K562 (cell line): ENCODE measurements at regions not wholly inside any gene's neighbourhood (a gene's known extent, or its start where the extent isn't known, plus 50 kb on each side); places are given as distances from the start of the nearest gene placed in this dataset.

ENCODE experiments used
- ATAC-seq: fragments of 200-7000 bp; cut with Tn5 transposase; 3 replicates; pipeline ENCODE4 v1.9.1; 2020; ENCODE audit warnings: moderate library complexity
- BruUV-seq: library from RNA; stranded (reverse); fragments of 400-500 nt; replicated peaks from 2 replicates; lab custom pipeline; 2021; lab: Mats Ljungman, UMichigan
- CTCF ChIA-PET: fragments of 300-600 bp; formaldehyde crosslinking; extraction: SDS; loops from one replicate; lab custom pipeline; 2021; ENCODE audit warnings: low intra/inter-chr PET ratio; lab: Yijun Ruan, JAX
- POLR2A ChIA-PET: fragments of 300-600, 350-650 bp; sonication (Branson Sonifier 250); formaldehyde crosslinking; extraction: SDS; loops from one replicate; lab custom pipeline; 2021; ENCODE audit warnings: antibody characterized with exemption, inconsistent platforms; lab: Yijun Ruan, JAX
- DNase-seq, 4 experiments: peaks; one replicate each; pipeline versions ENCODE4 v3.0.0 to v3.0.0-alpha.2; 2011 to 2018; ENCODE audit warnings: low spot score in 3 of 4, mixed read lengths in 3 of 4; ENCODE audit errors: extremely low read depth in 1 of 4
- FAIRE-seq: peaks from 2 replicates; lab custom pipeline; 2011; peaks lifted over from hg19 to GRCh38; lab: Jason Lieb, UNC
- H2AFZ ChIP-seq: 2 replicates; pipeline ENCODE4 v1.6.0; 2011; ENCODE audit warnings: low read depth, low read length, control low read depth, inconsistent platforms
- H3K27ac ChIP-seq: fragments of 200-600 bp; 3 replicates; pipeline ENCODE4 v1.8.0; 2011; ENCODE audit warnings: low read depth, mild to moderate bottlenecking, control low read depth, inconsistent platforms, low read length, moderate library complexity, mixed read lengths; ENCODE audit errors: extremely low read depth
- H3K27me3 ChIP-seq, 2 experiments: fragments of 300-600 bp in 1 of 2; 2 replicates in 1 of 2; 3 replicates in 1 of 2; pipeline versions ENCODE4 v1.6.0 to v1.8.0; 2011; ENCODE audit warnings: inconsistent platforms in 2 of 2, low read length in 2 of 2, mild to moderate bottlenecking in 1 of 2, mixed read lengths in 1 of 2, moderate library complexity in 1 of 2; ENCODE audit not compliant: control insufficient read depth in 2 of 2, insufficient read depth in 2 of 2
- H3K36me3 ChIP-seq: fragments of 300-600 bp; 3 replicates; pipeline ENCODE4 v1.8.0; 2011; ENCODE audit warnings: mild to moderate bottlenecking, low read length, inconsistent platforms; ENCODE audit not compliant: control insufficient read depth, insufficient read depth
- H3K4me1 ChIP-seq, 2 experiments: fragments of 200-600 bp in 1 of 2; replicated peaks in 1 of 2; 2 replicates in 1 of 2; 3 replicates in 1 of 2; pipeline versions ENCODE4 v1.5.1 to v1.8.0; 2011; ENCODE audit warnings: inconsistent platforms in 2 of 2, low read length in 2 of 2, mild to moderate bottlenecking in 1 of 2, mixed read lengths in 1 of 2, moderate library complexity in 1 of 2; ENCODE audit not compliant: control insufficient read depth in 2 of 2, insufficient read depth in 2 of 2
- H3K4me2 ChIP-seq: 2 replicates; pipeline ENCODE4 v1.6.1; 2011; ENCODE audit warnings: low read length, control low read depth, inconsistent platforms, mixed read lengths; ENCODE audit not compliant: insufficient read depth
- H3K4me3 ChIP-seq: fragments of 200-600 bp; sonication (generic), shearing (Covaris generic); 2 replicates; pipeline ENCODE4 v1.5.1; 2016; ENCODE audit warnings: control low read depth, inconsistent platforms
- H3K79me2 ChIP-seq: fragments of 200-600 bp; 3 replicates; pipeline ENCODE4 v1.8.0; 2011; ENCODE audit warnings: low read length, inconsistent platforms; ENCODE audit not compliant: control insufficient read depth, insufficient read depth
- H3K9ac ChIP-seq, 2 experiments: 2 replicates each; pipeline versions ENCODE4 v1.6.0 to v1.6.1; 2011; ENCODE audit warnings: low read depth in 2 of 2, low read length in 2 of 2, control low read depth in 1 of 2, inconsistent platforms in 1 of 2, mild to moderate bottlenecking in 1 of 2, mixed read lengths in 1 of 2; ENCODE audit not compliant: insufficient read depth in 1 of 2
- H3K9me1 ChIP-seq: one replicate; pipeline ENCODE4 v1.6.0; 2011; ENCODE audit warnings: inconsistent platforms, mild to moderate bottlenecking, low read length, moderate library complexity; ENCODE audit not compliant: control insufficient read depth, insufficient read depth
- H3K9me3 ChIP-seq: replicated peaks from 2 replicates; pipeline ENCODE4 v1.5.1; 2011; ENCODE audit warnings: low read depth, low read length, inconsistent platforms; ENCODE audit not compliant: control insufficient read depth, insufficient read depth
- H4K20me1 ChIP-seq: replicated peaks from 2 replicates; pipeline ENCODE4 v1.6.1; 2011; ENCODE audit warnings: low read length, inconsistent platforms, mixed read lengths; ENCODE audit not compliant: control insufficient read depth, insufficient read depth
- BRCA1 ChIP-seq, 2 experiments: fragments of 450-650 bp in 1 of 2; sonication (generic) in 1 of 2; formaldehyde crosslinking in 1 of 2; IDR thresholded peaks; 2 replicates each; pipeline versions ENCODE4 v1.5.0 to v1.6.1; 2017 to 2020; ENCODE audit warnings: mild to moderate bottlenecking in 1 of 2, missing genetic modification reagents in 1 of 2
- CEBPB ChIP-seq: fragments of 450-650 bp; IDR thresholded peaks from 2 replicates; pipeline ENCODE4 v1.6.1; 2016; ENCODE audit warnings: missing genetic modification characterization, missing compliant biosample characterization
- PTTG1 ChIP-seq: fragments of 450-650 bp; IDR thresholded peaks from 2 replicates; pipeline ENCODE4 v1.6.1; 2016; ENCODE audit warnings: low read depth, mild to moderate bottlenecking, missing genetic modification characterization, missing compliant biosample characterization
- SNIP1 ChIP-seq: fragments of 450-650 bp; IDR thresholded peaks from 2 replicates; pipeline ENCODE4 v1.7.1; 2017; ENCODE audit warnings: low read depth, mild to moderate bottlenecking
- ZFX ChIP-seq: sonication (generic); formaldehyde crosslinking; IDR thresholded peaks from 2 replicates; pipeline ENCODE4 v1.8.0; 2022; ENCODE audit warnings: mild to moderate bottlenecking, missing genetic modification reagents, moderate library complexity
- ZNF217 ChIP-seq: sonication (generic); formaldehyde crosslinking; IDR thresholded peaks from 2 replicates; pipeline ENCODE4 v1.8.0; 2022; ENCODE audit warnings: mild to moderate bottlenecking, missing genetic modification reagents
- WGBS: fragments of 100-300 bp; shearing (Covaris generic); methylation state at CpG from one replicate; pipeline ENCODE4 v1.1.6; 2016; ENCODE audit warnings: low coverage, mixed read lengths; ENCODE audit not compliant: insufficient coverage; ENCODE audit errors: missing lambda C conversion rate; 5-methylcytosine and 5-hydroxymethylcytosine counted together
- in situ Hi-C: fragments of 300-500 bp; cut with MboI; formaldehyde crosslinking; loops from 4 replicates; pipeline ENCODE4 v1.15.0; 2018; ENCODE audit warnings: inconsistent platforms, mixed read lengths
- intact Hi-C: fragments of 100-400 bp; cut with micrococcal nuclease; formaldehyde crosslinking; loops from 2 replicates; pipeline ENCODE4 v1.14.2; 2022
- TF ChIP-seq, protein P1 (sequence below): fragments of 450-650 bp; formaldehyde crosslinking; IDR thresholded peaks from 2 replicates; pipeline ENCODE4 v1.4.0; 2022; ENCODE audit warnings: mild to moderate bottlenecking, moderate library complexity
- TF ChIP-seq, protein P2 (sequence below): sonication (generic); formaldehyde crosslinking; IDR thresholded peaks from 2 replicates; pipeline ENCODE4 v1.9.0; 2022; ENCODE audit warnings: mild to moderate bottlenecking, missing genetic modification reagents
- TF ChIP-seq, protein P3 (sequence below): fragments of 200-400 bp; formaldehyde crosslinking; IDR thresholded peaks from 2 replicates; pipeline ENCODE4 v1.6.1; 2017; ENCODE audit warnings: mild to moderate bottlenecking, low read depth, low read length, moderate library complexity
- TF ChIP-seq, protein P4 (sequence below): conservative IDR thresholded peaks from 2 replicates; pipeline ENCODE4 v1.6.1; 2011; ENCODE audit warnings: low read depth, mild to moderate bottlenecking, low read length; ENCODE audit not compliant: control insufficient read depth

DNA sequence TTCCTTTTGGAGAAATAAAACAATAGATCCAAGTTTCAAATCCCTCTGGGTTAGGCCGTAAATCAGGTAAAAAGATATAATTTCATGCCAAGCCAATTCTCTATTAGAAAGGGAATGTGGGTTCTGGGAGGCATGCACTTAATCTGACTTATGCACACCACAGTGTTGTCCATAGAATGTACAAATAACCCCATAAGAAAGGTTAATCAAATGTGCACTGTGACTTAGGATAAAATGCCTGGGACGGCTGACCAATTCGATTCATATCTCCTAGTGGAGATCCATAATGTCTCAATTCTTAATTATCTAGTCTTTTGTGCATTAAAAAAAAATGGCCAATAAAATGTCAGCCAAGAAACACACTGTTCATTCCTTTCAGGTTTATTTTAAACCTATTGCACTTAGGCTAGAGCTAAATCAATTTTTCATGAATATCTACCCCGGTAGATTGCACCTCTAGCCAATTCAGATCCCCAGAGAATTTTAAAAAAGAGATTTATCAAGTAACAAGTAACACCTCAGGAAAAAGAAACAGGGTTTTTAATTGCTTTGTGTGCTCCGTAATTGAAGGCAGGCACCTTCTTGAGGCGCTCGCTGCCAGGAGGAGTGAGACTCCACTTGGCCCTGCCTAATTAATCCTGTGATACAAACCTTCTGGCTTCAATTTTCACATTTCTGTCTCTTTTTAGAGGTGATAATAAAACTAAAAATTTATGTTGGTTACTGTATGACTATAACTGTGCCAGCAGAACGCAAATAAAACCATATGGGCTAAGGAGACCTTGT is 265.1 kb downstream of the ETV1 start:
- in situ Hi-C loops: no loop called here
- no peaks in the 10 kb centered on the region for H3K36me3 ChIP-seq
- H3K4me1 ChIP-seq: no peaks in the 10 kb centered on the region
- no peak overlapping the region for H3K27ac ChIP-seq
- ChIA-PET CTCF (no interaction called here), POLR2A (no interaction called here)
- no peak overlapping the region for H3K4me3 ChIP-seq
- no peak overlapping the region for H3K9ac ChIP-seq
- no peaks in the 10 kb centered on the region for H3K9me3 ChIP-seq
- H3K4me2 ChIP-seq: no peak overlapping the region
- FAIRE-seq: no peak
- H3K27me3 ChIP-seq: no peaks in the 10 kb centered on the region
- intact Hi-C loops: no loop called here
- no peaks in the 10 kb centered on the region for H4K20me1 ChIP-seq
- no peaks in the 10 kb centered on the region for H3K79me2 ChIP-seq
- H2AFZ ChIP-seq: no peak overlapping the region
- DNase-seq: no peak
- 5% methylated on average over 8 of the region's 8 CpGs for WGBS
- H3K9me1 ChIP-seq: no peaks in the 10 kb centered on the region
- BruUV-seq: no TSS peak
- ATAC-seq: no peak
- TF ChIP-seq, protein P1, sequence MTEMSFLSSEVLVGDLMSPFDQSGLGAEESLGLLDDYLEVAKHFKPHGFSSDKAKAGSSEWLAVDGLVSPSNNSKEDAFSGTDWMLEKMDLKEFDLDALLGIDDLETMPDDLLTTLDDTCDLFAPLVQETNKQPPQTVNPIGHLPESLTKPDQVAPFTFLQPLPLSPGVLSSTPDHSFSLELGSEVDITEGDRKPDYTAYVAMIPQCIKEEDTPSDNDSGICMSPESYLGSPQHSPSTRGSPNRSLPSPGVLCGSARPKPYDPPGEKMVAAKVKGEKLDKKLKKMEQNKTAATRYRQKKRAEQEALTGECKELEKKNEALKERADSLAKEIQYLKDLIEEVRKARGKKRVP (CRISPR knock-in tag): no peak
- TF ChIP-seq, protein P2, sequence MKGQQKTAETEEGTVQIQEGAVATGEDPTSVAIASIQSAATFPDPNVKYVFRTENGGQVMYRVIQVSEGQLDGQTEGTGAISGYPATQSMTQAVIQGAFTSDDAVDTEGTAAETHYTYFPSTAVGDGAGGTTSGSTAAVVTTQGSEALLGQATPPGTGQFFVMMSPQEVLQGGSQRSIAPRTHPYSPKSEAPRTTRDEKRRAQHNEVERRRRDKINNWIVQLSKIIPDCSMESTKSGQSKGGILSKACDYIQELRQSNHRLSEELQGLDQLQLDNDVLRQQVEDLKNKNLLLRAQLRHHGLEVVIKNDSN (CRISPR knock-in tag): no peak
- TF ChIP-seq BRCA1 (IDR thresholded peaks at IDR 0.05) (no peak), BRCA1 (CRISPR knock-in tag; IDR thresholded peaks at IDR 0.05) (no peak), ZFX (no peak), CEBPB (tag) (no peak), ZNF217 (no peak), PTTG1 (tag) (no peak), SNIP1 (no peak)
- TF ChIP-seq, protein P3, sequence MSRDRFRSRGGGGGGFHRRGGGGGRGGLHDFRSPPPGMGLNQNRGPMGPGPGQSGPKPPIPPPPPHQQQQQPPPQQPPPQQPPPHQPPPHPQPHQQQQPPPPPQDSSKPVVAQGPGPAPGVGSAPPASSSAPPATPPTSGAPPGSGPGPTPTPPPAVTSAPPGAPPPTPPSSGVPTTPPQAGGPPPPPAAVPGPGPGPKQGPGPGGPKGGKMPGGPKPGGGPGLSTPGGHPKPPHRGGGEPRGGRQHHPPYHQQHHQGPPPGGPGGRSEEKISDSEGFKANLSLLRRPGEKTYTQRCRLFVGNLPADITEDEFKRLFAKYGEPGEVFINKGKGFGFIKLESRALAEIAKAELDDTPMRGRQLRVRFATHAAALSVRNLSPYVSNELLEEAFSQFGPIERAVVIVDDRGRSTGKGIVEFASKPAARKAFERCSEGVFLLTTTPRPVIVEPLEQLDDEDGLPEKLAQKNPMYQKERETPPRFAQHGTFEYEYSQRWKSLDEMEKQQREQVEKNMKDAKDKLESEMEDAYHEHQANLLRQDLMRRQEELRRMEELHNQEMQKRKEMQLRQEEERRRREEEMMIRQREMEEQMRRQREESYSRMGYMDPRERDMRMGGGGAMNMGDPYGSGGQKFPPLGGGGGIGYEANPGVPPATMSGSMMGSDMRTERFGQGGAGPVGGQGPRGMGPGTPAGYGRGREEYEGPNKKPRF: no peak
- TF ChIP-seq, protein P4, sequence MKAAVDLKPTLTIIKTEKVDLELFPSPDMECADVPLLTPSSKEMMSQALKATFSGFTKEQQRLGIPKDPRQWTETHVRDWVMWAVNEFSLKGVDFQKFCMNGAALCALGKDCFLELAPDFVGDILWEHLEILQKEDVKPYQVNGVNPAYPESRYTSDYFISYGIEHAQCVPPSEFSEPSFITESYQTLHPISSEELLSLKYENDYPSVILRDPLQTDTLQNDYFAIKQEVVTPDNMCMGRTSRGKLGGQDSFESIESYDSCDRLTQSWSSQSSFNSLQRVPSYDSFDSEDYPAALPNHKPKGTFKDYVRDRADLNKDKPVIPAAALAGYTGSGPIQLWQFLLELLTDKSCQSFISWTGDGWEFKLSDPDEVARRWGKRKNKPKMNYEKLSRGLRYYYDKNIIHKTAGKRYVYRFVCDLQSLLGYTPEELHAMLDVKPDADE: no peak
